Natural killer cell (primary cell): ENCODE measurements at regions not wholly inside any gene's neighbourhood (a gene's known extent, or its start where the extent isn't known, plus 50 kb on each side); places are given as distances from the start of the nearest gene placed in this dataset.

Source experiments
- ATAC-seq, 3 donors: fragments of 150-1000 bp in 2 of 3; fragments of 200-7000 bp in 1 of 3; cut with Tn5 transposase; 1 replicate in 1 of 3; 2 replicates in 2 of 3; pipeline ENCODE4 v1.10.0; 2021; ENCODE audit warnings: mild to moderate bottlenecking in 2 of 3, moderate library complexity in 2 of 3
- DNase-seq, 2 donors: peaks; one replicate each; pipeline versions ENCODE4 v3.0.0 to v3.0.0-alpha.2; 2013 to 2021; ENCODE audit warnings: mixed read lengths in 1 of 2
- H3K27ac ChIP-seq: one replicate; pipeline ENCODE4 v1.5.1; 2013; ENCODE audit warnings: mild to moderate bottlenecking, low read length
- H3K27me3 ChIP-seq: one replicate; pipeline ENCODE4 v1.6.1; 2013; ENCODE audit warnings: low read length; ENCODE audit not compliant: control insufficient read depth, insufficient read depth
- H3K36me3 ChIP-seq: one replicate; pipeline ENCODE4 v1.6.1; 2013; ENCODE audit warnings: low read length; ENCODE audit not compliant: control insufficient read depth, insufficient read depth
- H3K4me1 ChIP-seq: one replicate; pipeline ENCODE4 v1.6.1; 2013; ENCODE audit warnings: low read length; ENCODE audit not compliant: control insufficient read depth, insufficient read depth
- H3K4me3 ChIP-seq: one replicate; pipeline ENCODE4 v1.5.1; 2013; ENCODE audit warnings: low read length
- H3K9me3 ChIP-seq: one replicate; pipeline ENCODE4 v1.6.1; 2013; ENCODE audit warnings: low read length; ENCODE audit not compliant: control insufficient read depth, insufficient read depth
- H3K27ac Mint-ChIP-seq, 2 donors: one replicate each; pipeline ENCODE4 v1.8.0; 2022; ENCODE audit warnings: mild to moderate bottlenecking in 2 of 2, mixed read lengths in 2 of 2, moderate library complexity in 1 of 2
- H3K27me3 Mint-ChIP-seq, 2 donors: one replicate each; pipeline ENCODE4 v1.8.0; 2022; ENCODE audit warnings: low read depth in 2 of 2, mixed read lengths in 2 of 2
- H3K36me3 Mint-ChIP-seq: one replicate; pipeline ENCODE4 v1.8.0; 2022; ENCODE audit warnings: mixed read lengths
- H3K4me1 Mint-ChIP-seq, 2 donors: one replicate each; pipeline ENCODE4 v1.8.0; 2022; ENCODE audit warnings: mixed read lengths in 2 of 2
- H3K4me3 Mint-ChIP-seq: one replicate; pipeline ENCODE4 v1.8.0; 2022; ENCODE audit warnings: mild to moderate bottlenecking, moderate library complexity, mixed read lengths
- H3K9me3 Mint-ChIP-seq, 2 donors: one replicate each; pipeline ENCODE4 v1.8.0; 2022; ENCODE audit warnings: mixed read lengths in 2 of 2
- CTCF ChIP-seq: fragments of 200-600 bp; IDR thresholded peaks from one replicate; pipeline ENCODE4 v1.8.0; 2022; ENCODE audit warnings: antibody characterized with exemption
- WGBS: methylation state at CpG from one replicate; pipeline ENCODE4 v1.1.7; 2013; ENCODE audit warnings: missing lambda C conversion rate; ENCODE audit not compliant: insufficient coverage; 5-methylcytosine and 5-hydroxymethylcytosine counted together
- intact Hi-C: fragments of 100-400 bp; cut with micrococcal nuclease; formaldehyde crosslinking; loops from one replicate; pipeline ENCODE4 v1.14.2; 2022

- Mint-ChIP-seq H3K4me1 (no peaks in the 10 kb centered on the region), H3K4me3 (no peak overlapping the region), H3K9me3 (peaks cover 2 to 3% of the 10 kb centered on the region in 2 donors), H3K27me3 (no peaks in the 10 kb centered on the region), H3K27ac (no peak overlapping the region), H3K36me3 (no peaks in the 10 kb centered on the region)
- ATAC-seq (no peak), DNase-seq (no peak)
- H3K27me3 ChIP-seq: no peaks in the 10 kb centered on the region
- TF ChIP-seq CTCF: no peak
- no peaks in the 10 kb centered on the region for H3K4me1 ChIP-seq
- no peak overlapping the region for H3K4me3 ChIP-seq
- no peaks in the 10 kb centered on the region for H3K9me3 ChIP-seq
- no peak overlapping the region for H3K27ac ChIP-seq
- 97% methylated on average over 3 of the region's 3 CpGs for WGBS
- intact Hi-C loops: no loop called here
- H3K36me3 ChIP-seq: no peaks in the 10 kb centered on the region
Measured at GRCh38 chr15:97189162-97189780, 771.2 kb upstream of the ARRDC4 start.

- Histone ChIP-seq H3K27ac (no peak overlapping the region), H3K36me3 (no peaks in the 10 kb centered on the region), H3K9me3 (no peaks in the 10 kb centered on the region), H3K27me3 (no peaks in the 10 kb centered on the region), H3K4me1 (no peaks in the 10 kb centered on the region), H3K4me3 (no peak overlapping the region)
- intact Hi-C loops: no loop called here
- H3K4me3 Mint-ChIP-seq: no peak overlapping the region
- no peaks in the 10 kb centered on the region for H3K36me3 Mint-ChIP-seq
- TF ChIP-seq CTCF: no peak
- H3K27me3 Mint-ChIP-seq: no peaks in the 10 kb centered on the region
- H3K9me3 Mint-ChIP-seq: peaks cover 2 to 4% of the 10 kb centered on the region in 2 donors
- ATAC-seq: no peak
- no peak for DNase-seq
- H3K27ac Mint-ChIP-seq: no peak overlapping the region
- no peaks in the 10 kb centered on the region for H3K4me1 Mint-ChIP-seq
- no CpG with 5 or more reads among the region's 1 CpG for WGBS
Measured at GRCh38 chr15:97194750-97195149, 765.8 kb upstream of the ARRDC4 start.

- Histone ChIP-seq H3K4me3 (no peak overlapping the region), H3K36me3 (no peaks in the 10 kb centered on the region), H3K27ac (no peak overlapping the region), H3K27me3 (no peaks in the 10 kb centered on the region), H3K4me1 (no peaks in the 10 kb centered on the region), H3K9me3 (no peaks in the 10 kb centered on the region)
- Mint-ChIP-seq H3K4me3 (no peak overlapping the region), H3K9me3 (peaks cover 2 to 4% of the 10 kb centered on the region in 2 donors), H3K27me3 (no peaks in the 10 kb centered on the region), H3K4me1 (no peaks in the 10 kb centered on the region), H3K27ac (no peak overlapping the region), H3K36me3 (no peaks in the 10 kb centered on the region)
- WGBS: 64% methylated on average over 14 of the region's 16 CpGs
- TF ChIP-seq CTCF: no peak
- ATAC-seq (no peak), DNase-seq (no peak)
- intact Hi-C loops: no loop called here
Measured at GRCh38 chr15:97196048-97197014, 764.2 kb upstream of the ARRDC4 start.
